Natural killer cell (primary cell): ENCODE measurements at regions not wholly inside any gene's neighbourhood (a gene's known extent, or its start where the extent isn't known, plus 50 kb on each side); places are given as distances from the start of the nearest gene placed in this dataset.
"Not testable (repeated sequence)": the region's sequence is repeated elsewhere in the genome, so short reads cannot be mapped to it uniquely, and the experiment has no call there.

Experiments
- ATAC-seq, 3 donors: fragments of 150-1000 bp in 2 of 3; fragments of 200-7000 bp in 1 of 3; cut with Tn5 transposase; 1 replicate in 1 of 3; 2 replicates in 2 of 3; pipeline ENCODE4 v1.10.0; 2021; ENCODE audit warnings: mild to moderate bottlenecking in 2 of 3, moderate library complexity in 2 of 3
- DNase-seq, 2 donors: peaks; one replicate each; pipeline versions ENCODE4 v3.0.0 to v3.0.0-alpha.2; 2013 to 2021; ENCODE audit warnings: mixed read lengths in 1 of 2
- H3K27ac ChIP-seq: one replicate; pipeline ENCODE4 v1.5.1; 2013; ENCODE audit warnings: mild to moderate bottlenecking, low read length
- H3K27me3 ChIP-seq: one replicate; pipeline ENCODE4 v1.6.1; 2013; ENCODE audit warnings: low read length; ENCODE audit not compliant: control insufficient read depth, insufficient read depth
- H3K36me3 ChIP-seq: one replicate; pipeline ENCODE4 v1.6.1; 2013; ENCODE audit warnings: low read length; ENCODE audit not compliant: control insufficient read depth, insufficient read depth
- H3K4me1 ChIP-seq: one replicate; pipeline ENCODE4 v1.6.1; 2013; ENCODE audit warnings: low read length; ENCODE audit not compliant: control insufficient read depth, insufficient read depth
- H3K4me3 ChIP-seq: one replicate; pipeline ENCODE4 v1.5.1; 2013; ENCODE audit warnings: low read length
- H3K9me3 ChIP-seq: one replicate; pipeline ENCODE4 v1.6.1; 2013; ENCODE audit warnings: low read length; ENCODE audit not compliant: control insufficient read depth, insufficient read depth
- H3K27ac Mint-ChIP-seq, 2 donors: one replicate each; pipeline ENCODE4 v1.8.0; 2022; ENCODE audit warnings: mild to moderate bottlenecking in 2 of 2, mixed read lengths in 2 of 2, moderate library complexity in 1 of 2
- H3K27me3 Mint-ChIP-seq, 2 donors: one replicate each; pipeline ENCODE4 v1.8.0; 2022; ENCODE audit warnings: low read depth in 2 of 2, mixed read lengths in 2 of 2
- H3K36me3 Mint-ChIP-seq: one replicate; pipeline ENCODE4 v1.8.0; 2022; ENCODE audit warnings: mixed read lengths
- H3K4me1 Mint-ChIP-seq, 2 donors: one replicate each; pipeline ENCODE4 v1.8.0; 2022; ENCODE audit warnings: mixed read lengths in 2 of 2
- H3K4me3 Mint-ChIP-seq: one replicate; pipeline ENCODE4 v1.8.0; 2022; ENCODE audit warnings: mild to moderate bottlenecking, moderate library complexity, mixed read lengths
- H3K9me3 Mint-ChIP-seq, 2 donors: one replicate each; pipeline ENCODE4 v1.8.0; 2022; ENCODE audit warnings: mixed read lengths in 2 of 2
- CTCF ChIP-seq: fragments of 200-600 bp; IDR thresholded peaks from one replicate; pipeline ENCODE4 v1.8.0; 2022; ENCODE audit warnings: antibody characterized with exemption
- WGBS: methylation state at CpG from one replicate; pipeline ENCODE4 v1.1.7; 2013; ENCODE audit warnings: missing lambda C conversion rate; ENCODE audit not compliant: insufficient coverage; 5-methylcytosine and 5-hydroxymethylcytosine counted together
- intact Hi-C: fragments of 100-400 bp; cut with micrococcal nuclease; formaldehyde crosslinking; loops from one replicate; pipeline ENCODE4 v1.14.2; 2022

- Mint-ChIP-seq H3K9me3 (peaks cover 4% of the 10 kb centered on the region in 2 donors), H3K4me3 (no peak overlapping the region), H3K27ac (no peak overlapping the region), H3K4me1 (no peaks in the 10 kb centered on the region), H3K36me3 (no peaks in the 10 kb centered on the region), H3K27me3 (no peaks in the 10 kb centered on the region)
- no peaks in the 10 kb centered on the region for H3K27me3 ChIP-seq
- ATAC-seq (no peak), DNase-seq (no peak)
- H3K9me3 ChIP-seq, result no peaks in the 10 kb centered on the region
- H3K4me1 ChIP-seq, result no peaks in the 10 kb centered on the region
- H3K36me3 ChIP-seq, result no peaks in the 10 kb centered on the region
- H3K4me3 ChIP-seq, result no peak overlapping the region
- intact Hi-C loops, result no loop called here
- TF ChIP-seq CTCF, result no peak
- WGBS, result 77% methylated on average over 2 of the region's 4 CpGs
- H3K27ac ChIP-seq, result no peak overlapping the region
These were observed 251.6 kb downstream of the USP46 start for GRCh38 chr4:52407545-52407944.

GRCh38 chr4:52408032-52408431 is 251.1 kb downstream of the USP46 start:
- Mint-ChIP-seq H3K27me3 (no peaks in the 10 kb centered on the region), H3K9me3 (peaks cover 7 to 8% of the 10 kb centered on the region in 2 donors), H3K36me3 (no peaks in the 10 kb centered on the region), H3K4me3 (no peak overlapping the region), H3K27ac (no peak overlapping the region), H3K4me1 (no peaks in the 10 kb centered on the region)
- Histone ChIP-seq H3K36me3 (no peaks in the 10 kb centered on the region), H3K27me3 (no peaks in the 10 kb centered on the region), H3K9me3 (no peaks in the 10 kb centered on the region), H3K4me3 (no peak overlapping the region), H3K27ac (no peak overlapping the region), H3K4me1 (no peaks in the 10 kb centered on the region)
- intact Hi-C loops, result no loop called here
- 80% methylated on average over 1 of the region's 1 CpG for WGBS
- ATAC-seq, result no peak
- TF ChIP-seq CTCF, result no peak
- DNase-seq, result no peak

- H3K36me3 ChIP-seq, result no peaks in the 10 kb centered on the region
- no peaks in the 10 kb centered on the region for H3K4me1 ChIP-seq
- no peak overlapping the region for H3K4me3 ChIP-seq
- ATAC-seq (no peak), DNase-seq (no peak)
- 93% methylated on average over 6 of the region's 6 CpGs for WGBS
- H3K9me3 ChIP-seq, result no peaks in the 10 kb centered on the region
- H3K27me3 ChIP-seq, result no peaks in the 10 kb centered on the region
- H3K27ac ChIP-seq, result no peak overlapping the region
- Mint-ChIP-seq H3K27ac (no peak overlapping the region), H3K9me3 (peaks cover 8 to 9% of the 10 kb centered on the region in 2 donors), H3K4me1 (no peaks in the 10 kb centered on the region), H3K36me3 (no peaks in the 10 kb centered on the region), H3K4me3 (no peak overlapping the region), H3K27me3 (no peaks in the 10 kb centered on the region)
- no peak for TF ChIP-seq CTCF
- intact Hi-C loops, result no loop called here
These were observed 250.6 kb downstream of the USP46 start for GRCh38 chr4:52408471-52408870.

- not testable (repeated sequence) for H3K36me3 ChIP-seq, H3K4me1 ChIP-seq, H3K9me3 Mint-ChIP-seq
These were observed 249.3 kb downstream of the USP46 start for GRCh38 chr4:52409766-52410165.

More at GRCh38 chr4:52409766-52410165, 249.3 kb downstream of the USP46 start:
- H3K27ac Mint-ChIP-seq, intact Hi-C loops, H3K9me3 ChIP-seq, DNase-seq, ATAC-seq, H3K4me3 ChIP-seq, H3K27me3 Mint-ChIP-seq, H3K27me3 ChIP-seq, H3K36me3 Mint-ChIP-seq, H3K27ac ChIP-seq, H3K4me3 Mint-ChIP-seq, H3K4me1 Mint-ChIP-seq: not testable (repeated sequence)
- WGBS, result 96% methylated on average over 18 of the region's 18 CpGs
